ENCODE measurements at regions not wholly inside any gene's neighbourhood (a gene's known extent, or its start where the extent isn't known, plus 50 kb on each side); places are given as distances from the start of the nearest gene placed in this dataset.

DNA sequence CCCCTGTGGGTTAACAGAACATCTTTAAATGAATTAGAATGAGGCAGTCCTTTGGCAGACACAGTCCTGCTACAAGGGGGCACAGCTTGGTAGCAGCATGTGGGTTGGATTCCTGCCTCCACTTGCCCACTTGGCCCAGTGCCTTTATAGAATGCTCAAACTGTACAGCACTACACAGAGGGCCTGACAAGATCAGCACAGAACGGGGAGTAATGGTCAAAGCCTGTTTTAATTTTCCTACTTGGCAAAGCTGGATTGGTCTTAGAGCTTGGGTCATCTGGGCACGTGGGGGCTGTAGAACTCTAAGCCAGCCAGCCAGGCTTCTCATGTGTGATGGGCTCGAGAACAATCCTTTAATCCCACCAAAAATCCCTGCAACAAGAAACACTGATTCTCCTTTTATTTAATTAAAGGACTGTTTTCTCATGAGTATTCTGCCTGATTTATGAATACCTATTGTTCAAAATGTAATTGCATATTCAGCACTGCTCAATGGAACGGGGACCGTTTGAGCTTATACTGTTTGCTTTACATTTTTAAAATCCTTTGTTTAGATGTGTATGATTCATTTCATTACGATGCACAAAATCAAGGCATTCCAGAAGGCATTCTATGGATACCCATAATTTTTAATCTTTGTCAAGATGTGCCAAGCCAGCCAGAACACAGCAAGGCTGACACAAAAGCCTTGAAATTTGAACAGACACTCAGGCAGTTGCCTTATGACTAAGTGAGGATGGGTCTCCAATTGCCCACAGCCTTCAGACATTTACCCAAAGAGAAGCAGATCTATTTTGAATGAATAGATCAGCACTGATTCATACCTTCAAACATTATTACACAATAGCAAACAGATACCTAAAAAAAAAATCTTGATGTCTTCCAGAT is 249.3 kb upstream of the TGFBR2 start:
- no peak for DNase-seq (ENCODE audit: low read depth)

DNA sequence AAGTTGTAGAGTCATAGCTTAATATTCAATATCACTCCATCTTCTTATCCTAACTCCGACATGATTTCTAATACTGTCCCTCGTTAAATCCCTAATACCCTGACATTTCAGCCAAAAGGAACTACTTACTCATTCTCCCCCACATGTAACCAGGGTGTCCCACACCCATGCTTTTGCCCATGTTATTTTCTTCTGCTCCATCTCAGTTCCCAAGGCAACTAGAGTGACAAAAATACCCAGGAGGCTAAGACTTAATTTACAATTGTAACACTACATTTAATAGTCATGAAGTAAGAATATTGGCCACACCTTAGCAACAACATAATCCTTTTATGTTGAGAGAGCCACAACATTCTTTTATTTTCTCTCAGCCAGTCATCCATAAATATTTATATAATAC is 248.5 kb upstream of the TGFBR2 start:
- DNase-seq (ENCODE audit: low read depth), result no peak

- DNase-seq (ENCODE audit: low read depth), result no peak
Observed at GRCh38 chr3:30358871-30359270, 247.5 kb upstream of the TGFBR2 start.

DNA sequence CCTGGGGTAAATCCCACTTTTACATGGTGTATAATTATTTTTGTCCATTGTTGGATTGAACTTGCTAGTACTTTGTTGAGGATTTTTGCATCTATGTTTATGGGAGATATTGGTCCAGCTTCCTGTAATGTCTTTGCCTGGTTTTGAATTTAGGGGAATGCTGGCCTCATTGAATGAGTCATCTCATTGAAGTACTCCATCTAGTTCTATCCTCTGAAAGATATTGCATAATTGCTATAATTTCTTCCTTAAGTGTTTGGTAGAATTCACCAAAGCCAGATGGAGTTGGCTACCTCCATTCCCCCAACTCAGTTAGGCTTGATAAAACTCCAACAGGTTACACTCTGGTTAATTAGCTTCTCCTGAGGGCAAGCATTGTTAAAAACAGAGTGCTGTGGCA is 237.4 kb upstream of the TGFBR2 start:
- DNase-seq (ENCODE audit: low read depth), result no peak

- no peak for DNase-seq (ENCODE audit: low read depth)
Observed at GRCh38 chr3:30370681-30371271, 235.6 kb upstream of the TGFBR2 start.

DNA sequence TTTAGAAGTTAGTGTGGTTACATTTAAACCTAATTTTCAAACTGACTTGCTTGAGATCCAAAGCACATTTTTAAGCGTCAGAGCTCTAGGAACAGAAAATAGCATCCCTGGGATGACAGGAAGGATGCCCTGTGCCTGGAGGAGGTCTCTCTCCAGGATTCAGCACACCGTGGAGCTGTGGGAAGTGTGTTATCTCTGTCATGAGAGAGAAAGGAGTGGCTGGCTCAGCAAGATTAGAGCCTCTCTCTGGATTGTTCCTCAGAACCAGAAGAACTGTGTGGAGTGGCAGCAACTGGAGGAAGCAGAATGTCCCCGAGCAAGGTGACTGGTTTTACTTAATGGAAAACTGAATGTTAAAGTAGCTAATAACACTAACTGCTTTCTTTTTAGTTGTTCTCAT is 233.6 kb upstream of the TGFBR2 start:
- no peak for DNase-seq (ENCODE audit: low read depth)

- DNase-seq (ENCODE audit: low read depth), result no peak
Observed at GRCh38 chr3:30384546-30385072, 221.8 kb upstream of the TGFBR2 start.

DNA sequence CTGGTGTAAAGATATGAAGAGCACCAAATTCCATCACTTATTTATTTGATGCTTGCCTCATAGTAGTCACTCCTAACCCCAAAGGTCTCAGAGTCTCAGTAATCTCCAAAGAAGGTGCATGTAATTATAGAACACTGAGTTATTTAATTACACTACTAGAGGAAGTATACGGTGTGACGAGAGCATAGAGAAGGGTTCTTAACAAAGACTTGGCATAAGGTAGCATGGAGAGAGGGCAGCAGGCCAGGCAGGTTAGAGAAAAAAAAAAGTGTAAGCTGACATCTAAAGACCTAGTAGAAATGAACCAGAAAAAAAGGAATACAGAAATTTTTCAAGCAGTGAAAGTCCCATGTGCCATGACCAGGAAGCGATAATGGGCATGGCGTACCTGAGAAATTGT is 213.3 kb upstream of the TGFBR2 start:
- DNase-seq (ENCODE audit: low read depth), result no peak

DNA sequence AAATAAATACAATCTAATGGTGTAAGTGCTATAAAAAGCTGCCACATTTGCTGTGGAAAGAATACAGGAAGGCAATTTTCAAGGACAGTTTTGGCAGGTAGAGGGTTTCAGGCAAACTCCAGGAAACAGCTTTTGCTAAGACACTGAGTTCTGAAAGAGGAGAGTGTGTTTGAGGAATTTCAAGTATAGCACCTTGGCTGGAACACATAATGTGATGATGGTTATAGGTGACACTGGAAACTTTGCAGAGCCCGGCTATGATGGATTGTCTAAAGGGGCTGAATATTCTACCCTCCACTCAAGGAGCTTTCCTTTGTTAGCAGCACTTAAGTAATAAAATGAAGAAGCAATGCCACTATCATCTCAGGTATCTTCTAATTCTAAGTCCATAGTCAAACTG is 209.4 kb upstream of the TGFBR2 start:
- no peak for DNase-seq (ENCODE audit: low read depth)

GRCh38 chr3:30399394-30400181 is 206.8 kb upstream of the TGFBR2 start:
- DNase-seq (ENCODE audit: low read depth), result no peak

DNA sequence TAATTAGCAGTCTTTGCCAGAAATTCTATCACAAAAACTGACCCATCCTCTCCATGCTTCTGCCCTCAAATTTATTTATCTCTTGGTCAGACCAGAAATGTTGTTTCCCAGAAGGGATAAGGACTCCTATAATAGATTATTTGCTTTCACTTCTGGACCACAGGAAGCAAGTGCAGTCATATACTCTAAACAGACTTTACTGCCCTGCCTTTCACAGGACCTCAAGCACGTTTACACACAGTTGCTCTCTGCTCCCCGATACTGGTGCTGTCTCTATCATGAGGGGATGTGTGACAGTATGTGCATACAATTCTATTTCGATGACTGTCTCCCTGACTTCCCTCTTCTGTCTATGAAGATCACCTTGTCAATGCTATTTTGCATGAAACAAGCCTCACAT is 205.5 kb upstream of the TGFBR2 start:
- no peak for DNase-seq (ENCODE audit: low read depth)

- DNase-seq (ENCODE audit: low read depth), result no peak
Observed at GRCh38 chr3:30401971-30402370, 204.4 kb upstream of the TGFBR2 start.

GRCh38 chr3:30407651-30408050 is 198.8 kb upstream of the TGFBR2 start:
- no peak for DNase-seq (ENCODE audit: low read depth)

DNA sequence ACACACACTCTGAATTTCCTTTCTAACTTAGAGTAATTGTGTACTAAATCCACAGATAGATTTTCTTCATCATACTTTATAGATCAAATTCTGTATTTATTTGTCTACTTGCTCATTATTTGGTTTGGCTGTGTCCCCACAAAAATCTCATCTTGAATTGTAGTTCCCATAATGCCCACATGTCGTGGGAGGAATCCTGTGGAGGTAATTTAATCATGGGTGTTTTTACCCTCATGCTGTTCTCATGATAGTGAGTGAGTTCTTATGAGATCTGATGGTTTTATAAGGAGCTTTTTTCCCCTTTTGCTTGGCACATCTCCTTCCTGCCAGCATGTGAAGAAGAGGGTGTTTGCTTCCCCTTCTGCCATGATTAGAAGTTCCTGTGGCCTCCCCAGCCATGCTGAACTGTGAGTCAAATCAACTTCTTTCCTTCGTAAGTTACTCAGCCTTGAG is 198.3 kb upstream of the TGFBR2 start:
- no peak for DNase-seq (ENCODE audit: low read depth)

- no peak for DNase-seq (ENCODE audit: low read depth)
Observed at GRCh38 chr3:30418443-30418842, 188.0 kb upstream of the TGFBR2 start.

- no peak for DNase-seq (ENCODE audit: low read depth)
Observed at GRCh38 chr3:30421266-30421665, 185.1 kb upstream of the TGFBR2 start.

DNA sequence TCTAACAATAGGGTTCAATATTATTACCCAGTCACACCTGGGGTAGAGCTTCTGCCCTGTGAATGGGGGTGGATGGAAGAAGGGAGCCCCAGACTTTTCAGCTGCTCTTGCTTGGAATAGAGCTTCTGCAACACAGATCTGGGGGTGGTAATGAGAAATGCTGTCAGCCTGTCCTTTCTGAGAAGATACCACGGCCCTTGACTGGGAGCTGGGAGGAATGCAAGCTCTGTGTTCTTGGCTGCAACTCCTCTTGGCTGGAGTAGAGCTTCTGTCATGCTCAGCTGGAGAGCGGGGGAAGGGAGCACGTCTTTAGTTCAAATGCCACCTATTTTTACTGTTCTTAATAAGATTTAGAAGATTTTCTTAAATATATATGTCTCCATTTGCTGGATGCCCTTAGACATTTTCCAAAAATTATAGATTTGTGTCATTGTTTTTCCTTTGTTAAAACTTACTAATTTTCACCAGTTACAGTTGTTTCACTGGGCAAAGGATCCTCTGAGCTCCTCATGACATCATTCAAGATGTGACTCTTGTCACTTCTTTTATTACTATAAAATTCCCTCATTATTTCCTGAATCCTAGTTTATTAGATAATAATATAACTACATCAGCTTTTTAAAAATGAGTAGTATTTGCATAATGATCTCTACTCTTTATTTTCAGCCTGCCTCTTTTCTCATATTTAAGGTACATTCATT is 180.0 kb upstream of the TGFBR2 start:
- DNase-seq (ENCODE audit: low read depth), result no peak

GRCh38 chr3:30428251-30428650 is 178.2 kb upstream of the TGFBR2 start:
- DNase-seq (ENCODE audit: low read depth), result no peak

DNA sequence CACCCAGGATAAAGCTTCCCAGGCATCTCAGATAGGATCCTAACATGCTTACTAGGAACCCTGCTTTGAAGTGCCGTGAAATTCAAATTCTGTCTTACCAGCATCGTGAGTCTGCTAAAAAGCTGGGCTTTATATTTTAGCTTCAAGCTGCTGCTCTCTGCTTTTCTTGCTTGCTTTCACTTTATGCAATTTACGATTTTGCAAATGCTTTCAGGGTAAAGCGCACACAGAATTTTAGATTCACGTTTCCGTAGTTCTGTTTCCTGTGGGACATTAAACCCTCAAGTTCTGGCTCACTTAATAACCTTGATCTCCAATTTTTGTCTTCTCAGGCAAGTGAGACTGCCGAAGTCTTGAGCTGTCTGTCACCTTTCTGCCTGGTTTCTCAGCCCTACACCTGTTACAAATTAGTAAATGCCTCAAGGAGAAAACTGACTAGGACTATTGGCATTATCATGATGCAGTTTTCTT is 170.5 kb upstream of the TGFBR2 start:
- DNase-seq (ENCODE audit: low read depth), result no peak

DNA sequence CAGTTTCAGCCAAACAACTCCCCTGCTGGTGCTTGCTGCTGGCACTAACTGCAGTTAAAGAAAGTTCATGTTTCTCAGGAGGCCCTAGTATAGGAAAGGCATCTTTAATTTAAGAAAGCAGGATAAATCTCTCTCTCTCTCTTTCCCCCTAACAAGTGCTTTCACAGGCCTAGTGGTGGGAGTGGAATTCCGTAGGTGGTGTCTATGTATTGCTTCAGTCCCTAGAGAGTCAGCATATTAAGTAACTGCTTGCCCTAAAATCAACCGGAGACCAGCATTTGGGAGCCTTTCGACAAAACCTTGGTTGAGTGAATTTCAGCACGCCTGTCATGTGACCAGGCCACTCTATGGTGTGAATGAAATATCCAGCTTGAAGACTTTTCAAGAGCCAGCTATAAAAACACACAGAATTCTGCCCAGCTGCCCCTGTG is 169.2 kb upstream of the TGFBR2 start:
- DNase-seq (ENCODE audit: low read depth), result no peak

- DNase-seq (ENCODE audit: low read depth), result no peak
Observed at GRCh38 chr3:30438126-30438525, 168.3 kb upstream of the TGFBR2 start.
